ENCODE measurements at regions not wholly inside any gene's neighbourhood (a gene's known extent, or its start where the extent isn't known, plus 50 kb on each side); places are given as distances from the start of the nearest gene placed in this dataset.
"Not testable (repeated sequence)": the region's sequence is repeated elsewhere in the genome, so short reads cannot be mapped to it uniquely, and the experiment has no call there.

DNA sequence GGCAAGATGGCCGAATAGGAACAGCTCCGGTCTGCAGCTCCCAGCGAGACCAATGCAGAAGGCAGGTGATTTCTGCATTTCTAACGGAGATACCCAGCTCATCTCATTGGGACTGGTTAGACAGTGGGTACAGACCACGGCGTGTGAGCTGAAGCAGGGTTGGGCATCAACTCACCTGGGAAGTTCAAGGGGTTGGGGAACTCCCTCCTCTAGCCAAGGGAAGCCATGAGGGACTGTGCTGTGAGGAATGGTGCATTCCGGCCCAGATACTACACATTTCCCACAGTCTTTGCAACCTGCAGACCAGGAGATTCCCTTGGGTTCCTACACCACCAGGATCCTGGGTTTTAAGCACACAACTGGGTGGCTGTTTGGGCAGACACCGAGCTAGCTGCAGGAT, 148.0 kb upstream of the PDE4D start:
- TF ChIP-seq, protein P1, sequence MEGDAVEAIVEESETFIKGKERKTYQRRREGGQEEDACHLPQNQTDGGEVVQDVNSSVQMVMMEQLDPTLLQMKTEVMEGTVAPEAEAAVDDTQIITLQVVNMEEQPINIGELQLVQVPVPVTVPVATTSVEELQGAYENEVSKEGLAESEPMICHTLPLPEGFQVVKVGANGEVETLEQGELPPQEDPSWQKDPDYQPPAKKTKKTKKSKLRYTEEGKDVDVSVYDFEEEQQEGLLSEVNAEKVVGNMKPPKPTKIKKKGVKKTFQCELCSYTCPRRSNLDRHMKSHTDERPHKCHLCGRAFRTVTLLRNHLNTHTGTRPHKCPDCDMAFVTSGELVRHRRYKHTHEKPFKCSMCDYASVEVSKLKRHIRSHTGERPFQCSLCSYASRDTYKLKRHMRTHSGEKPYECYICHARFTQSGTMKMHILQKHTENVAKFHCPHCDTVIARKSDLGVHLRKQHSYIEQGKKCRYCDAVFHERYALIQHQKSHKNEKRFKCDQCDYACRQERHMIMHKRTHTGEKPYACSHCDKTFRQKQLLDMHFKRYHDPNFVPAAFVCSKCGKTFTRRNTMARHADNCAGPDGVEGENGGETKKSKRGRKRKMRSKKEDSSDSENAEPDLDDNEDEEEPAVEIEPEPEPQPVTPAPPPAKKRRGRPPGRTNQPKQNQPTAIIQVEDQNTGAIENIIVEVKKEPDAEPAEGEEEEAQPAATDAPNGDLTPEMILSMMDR (IDR thresholded peaks at IDR 0.05; ENCODE audit: extremely low read depth in 1 of 2, insufficient read depth in 1 of 2, low read depth in 1 of 2, low read length in 2 of 2), result not testable (repeated sequence)
- not testable (repeated sequence) for TF ChIP-seq POLR2A (IDR thresholded peaks at IDR 0.05; ENCODE audit: low read depth, low read length); POLR2AphosphoS5 (IDR thresholded peaks at IDR 0.05; ENCODE audit: insufficient read depth, low read depth, low read length)

All from endothelial cell of umbilical vein (primary cell).